Heart left ventricle (tissue), 13 donors: ENCODE measurements at regions not wholly inside any gene's neighbourhood (a gene's known extent, or its start where the extent isn't known, plus 50 kb on each side); places are given as distances from the start of the nearest gene placed in this dataset.

ENCODE experiments used
- POLR2A ChIP-seq, 2 donors: fragments of 450-650 bp; IDR thresholded peaks; one replicate each; pipeline ENCODE4 v1.6.1; 2017; ENCODE audit warnings: antibody characterized with exemption in 2 of 2, mild to moderate bottlenecking in 2 of 2, moderate library complexity in 2 of 2
- TF ChIP-seq, protein P1 (sequence below), 12 donors: fragments of 200-600 bp; sonication (generic) in 4 of 12; IDR thresholded peaks; one replicate each; pipeline versions ENCODE4 v1.5.0 to v1.8.0; 2018 to 2022; ENCODE audit warnings: antibody characterized with exemption in 12 of 12, mild to moderate bottlenecking in 5 of 12
- donor health status: ischemic (EF 13 %, LVEDD 7.1; RV severe dilation, severe dysfunction).
- donor health status: DM: no; HTN: yes; CAD: no.
- donor health status: DM: no; HTN: no; CAD: no.
- donor health status: ischemic (EF 25% LVEDD 6.9; RV normal size, moderate dysfunction).
- donor health status: ischemic (EF 25% LVEDD 5.7; RV mildly dilated, moderate dysfunction).
- donor health status: ischemic (EF 35%, LVEDD 5.7; RV mildly dilated, moderate dysfunction).
- donor health status: nonischemic (EF 11% LVEDD 7.7; RV severe dilation, severe dysfunction).
- donor health status: DM: yes; HTN: yes; CAD: no.
- donor health status: PGD.
- donor health status: ischemic (EF 29% LVEDD 5.4; RV normal size, mild dysfunction).
- donor health status: nonischemic (EF 23%, LVEDD 6.1; RV moderate dilation, normal function).

DNA sequence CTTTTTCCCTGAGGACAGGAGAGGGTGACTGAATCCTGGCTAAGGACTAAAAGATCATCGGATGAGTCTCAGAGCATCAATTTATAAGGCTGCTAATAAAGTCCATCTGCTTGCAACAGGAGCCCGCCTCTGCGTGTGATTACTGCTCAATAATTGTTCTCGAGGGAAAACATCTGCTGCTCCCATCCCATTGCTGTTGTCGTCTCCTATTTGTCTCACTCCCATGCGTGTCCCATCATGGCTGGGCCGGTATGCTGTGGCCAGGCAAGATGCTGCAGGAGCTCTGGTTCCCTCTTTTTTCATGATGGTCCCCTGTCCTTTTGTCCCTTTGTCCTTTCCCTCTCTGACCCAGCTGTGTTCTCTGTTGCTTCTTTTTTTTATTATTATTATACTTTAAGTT lies 121.2 kb downstream of the SPATA19 start:
- TF ChIP-seq POLR2A (IDR thresholded peaks at IDR 0.05), result no peak
- TF ChIP-seq, protein P1, sequence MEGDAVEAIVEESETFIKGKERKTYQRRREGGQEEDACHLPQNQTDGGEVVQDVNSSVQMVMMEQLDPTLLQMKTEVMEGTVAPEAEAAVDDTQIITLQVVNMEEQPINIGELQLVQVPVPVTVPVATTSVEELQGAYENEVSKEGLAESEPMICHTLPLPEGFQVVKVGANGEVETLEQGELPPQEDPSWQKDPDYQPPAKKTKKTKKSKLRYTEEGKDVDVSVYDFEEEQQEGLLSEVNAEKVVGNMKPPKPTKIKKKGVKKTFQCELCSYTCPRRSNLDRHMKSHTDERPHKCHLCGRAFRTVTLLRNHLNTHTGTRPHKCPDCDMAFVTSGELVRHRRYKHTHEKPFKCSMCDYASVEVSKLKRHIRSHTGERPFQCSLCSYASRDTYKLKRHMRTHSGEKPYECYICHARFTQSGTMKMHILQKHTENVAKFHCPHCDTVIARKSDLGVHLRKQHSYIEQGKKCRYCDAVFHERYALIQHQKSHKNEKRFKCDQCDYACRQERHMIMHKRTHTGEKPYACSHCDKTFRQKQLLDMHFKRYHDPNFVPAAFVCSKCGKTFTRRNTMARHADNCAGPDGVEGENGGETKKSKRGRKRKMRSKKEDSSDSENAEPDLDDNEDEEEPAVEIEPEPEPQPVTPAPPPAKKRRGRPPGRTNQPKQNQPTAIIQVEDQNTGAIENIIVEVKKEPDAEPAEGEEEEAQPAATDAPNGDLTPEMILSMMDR (IDR thresholded peaks at IDR 0.05), result no peak
